ENCODE measurements at regions not wholly inside any gene's neighbourhood (a gene's known extent, or its start where the extent isn't known, plus 50 kb on each side); places are given as distances from the start of the nearest gene placed in this dataset.

- no peak for DNase-seq
- ATAC-seq: no peak
- intact Hi-C loops (cut with DNase I, micrococcal nuclease): no loop called here
- Histone ChIP-seq H3K4me1 (ENCODE audit: low read depth) (no peaks in the 10 kb centered on the region), H3K4me3 (no peak overlapping the region), H3K9me3 (no peaks in the 10 kb centered on the region), H3K36me3 (ENCODE audit: low read depth) (no peaks in the 10 kb centered on the region)
- TF ChIP-seq, protein P1, sequence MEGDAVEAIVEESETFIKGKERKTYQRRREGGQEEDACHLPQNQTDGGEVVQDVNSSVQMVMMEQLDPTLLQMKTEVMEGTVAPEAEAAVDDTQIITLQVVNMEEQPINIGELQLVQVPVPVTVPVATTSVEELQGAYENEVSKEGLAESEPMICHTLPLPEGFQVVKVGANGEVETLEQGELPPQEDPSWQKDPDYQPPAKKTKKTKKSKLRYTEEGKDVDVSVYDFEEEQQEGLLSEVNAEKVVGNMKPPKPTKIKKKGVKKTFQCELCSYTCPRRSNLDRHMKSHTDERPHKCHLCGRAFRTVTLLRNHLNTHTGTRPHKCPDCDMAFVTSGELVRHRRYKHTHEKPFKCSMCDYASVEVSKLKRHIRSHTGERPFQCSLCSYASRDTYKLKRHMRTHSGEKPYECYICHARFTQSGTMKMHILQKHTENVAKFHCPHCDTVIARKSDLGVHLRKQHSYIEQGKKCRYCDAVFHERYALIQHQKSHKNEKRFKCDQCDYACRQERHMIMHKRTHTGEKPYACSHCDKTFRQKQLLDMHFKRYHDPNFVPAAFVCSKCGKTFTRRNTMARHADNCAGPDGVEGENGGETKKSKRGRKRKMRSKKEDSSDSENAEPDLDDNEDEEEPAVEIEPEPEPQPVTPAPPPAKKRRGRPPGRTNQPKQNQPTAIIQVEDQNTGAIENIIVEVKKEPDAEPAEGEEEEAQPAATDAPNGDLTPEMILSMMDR (IDR thresholded peaks at IDR 0.05): no peak
Measured at GRCh38 chr2:186103276-186103675, 364.7 kb downstream of the FSIP2 start.

GRCh38 chr2:186105016-186105724 lies 366.6 kb downstream of the FSIP2 start:
- DNase-seq: no peak
- ATAC-seq: no peak
- Histone ChIP-seq H3K4me3 (no peak overlapping the region), H3K9me3 (no peaks in the 10 kb centered on the region), H3K4me1 (ENCODE audit: low read depth) (no peaks in the 10 kb centered on the region), H3K36me3 (ENCODE audit: low read depth) (no peaks in the 10 kb centered on the region)
- TF ChIP-seq, protein P1 (IDR thresholded peaks at IDR 0.05): no peak
- intact Hi-C loops (cut with DNase I, micrococcal nuclease): no loop called here

DNA sequence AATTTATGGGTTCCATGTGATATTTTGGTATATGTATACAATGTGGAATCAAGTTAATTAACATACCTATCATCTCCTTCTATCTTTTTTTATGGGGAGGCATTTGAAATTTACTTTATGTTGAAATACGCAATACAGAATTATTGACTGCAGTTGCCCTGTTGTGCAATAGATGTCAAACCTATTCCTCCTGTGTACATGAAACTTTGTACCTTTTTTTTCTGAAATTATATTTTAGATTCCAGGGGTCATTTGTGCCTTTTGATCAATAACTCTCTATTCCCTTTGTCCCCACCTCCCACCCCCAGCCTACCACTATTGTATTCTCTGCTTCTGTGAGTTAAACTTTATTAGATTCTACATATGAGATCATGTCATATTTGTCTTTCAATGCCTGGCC lies 369.9 kb downstream of the FSIP2 start:
- DNase-seq (no peak), ATAC-seq (no peak)
- intact Hi-C loops (cut with DNase I, micrococcal nuclease): no loop called here
- Histone ChIP-seq H3K36me3 (ENCODE audit: low read depth) (no peaks in the 10 kb centered on the region), H3K9me3 (no peaks in the 10 kb centered on the region), H3K4me1 (ENCODE audit: low read depth) (no peaks in the 10 kb centered on the region), H3K4me3 (no peak overlapping the region)
- TF ChIP-seq, protein P1 (IDR thresholded peaks at IDR 0.05): no peak

DNA sequence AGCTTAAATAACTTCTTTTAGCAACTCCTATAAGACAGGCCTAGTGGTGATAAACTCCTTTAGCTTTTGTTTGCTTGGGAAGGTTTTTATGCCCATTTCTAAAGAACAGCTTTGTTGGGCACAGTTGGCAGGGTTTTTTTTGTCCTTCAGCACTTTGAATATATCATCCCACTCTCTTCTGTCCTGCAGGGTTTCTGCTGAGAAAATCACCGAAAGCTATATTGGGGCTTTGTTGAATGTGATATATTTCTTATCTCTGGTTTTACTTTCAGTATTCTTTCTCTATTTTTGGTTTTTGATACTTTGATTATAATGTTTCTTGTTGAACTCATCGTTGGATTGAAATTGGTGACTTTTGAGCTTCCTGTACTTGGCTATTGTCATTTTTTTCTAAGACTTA lies 372.8 kb upstream of the ZC3H15 start:
- H3K4me1 ChIP-seq (ENCODE audit: low read depth): no peaks in the 10 kb centered on the region
- ATAC-seq: no peak
- intact Hi-C loops (cut with DNase I, micrococcal nuclease): no loop called here
- TF ChIP-seq, protein P1 (IDR thresholded peaks at IDR 0.05): no peak
- DNase-seq: no peak
- no peaks in the 10 kb centered on the region for H3K9me3 ChIP-seq
- H3K4me3 ChIP-seq: no peak overlapping the region
- H3K36me3 ChIP-seq (ENCODE audit: low read depth): no peaks in the 10 kb centered on the region

DNA sequence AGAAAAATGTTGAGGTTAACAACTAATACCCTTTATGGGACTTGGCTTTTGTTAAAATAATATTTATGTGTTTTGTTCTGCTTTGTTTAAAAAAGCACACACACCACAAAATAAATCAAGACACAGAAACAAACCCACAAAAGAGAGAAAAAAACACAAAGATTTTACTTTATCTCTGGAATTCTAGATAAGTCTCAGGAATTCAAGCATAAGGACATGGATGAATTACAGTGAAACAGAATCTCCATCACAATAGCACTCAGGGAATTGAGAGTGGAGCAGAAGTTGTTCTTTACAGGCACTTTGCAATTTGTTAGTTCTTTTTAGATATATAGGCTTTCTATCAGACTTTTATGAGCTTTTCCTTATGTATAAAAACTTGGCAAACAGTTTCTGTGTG lies 360.9 kb upstream of the ZC3H15 start:
- TF ChIP-seq, protein P1 (IDR thresholded peaks at IDR 0.05): no peak
- no peaks in the 10 kb centered on the region for H3K4me1 ChIP-seq (ENCODE audit: low read depth)
- H3K36me3 ChIP-seq (ENCODE audit: low read depth): no peaks in the 10 kb centered on the region
- no peak for ATAC-seq
- no peak for DNase-seq
- H3K4me3 ChIP-seq: no peak overlapping the region
- no peaks in the 10 kb centered on the region for H3K9me3 ChIP-seq
- intact Hi-C loops (cut with DNase I, micrococcal nuclease): no loop called here

DNA sequence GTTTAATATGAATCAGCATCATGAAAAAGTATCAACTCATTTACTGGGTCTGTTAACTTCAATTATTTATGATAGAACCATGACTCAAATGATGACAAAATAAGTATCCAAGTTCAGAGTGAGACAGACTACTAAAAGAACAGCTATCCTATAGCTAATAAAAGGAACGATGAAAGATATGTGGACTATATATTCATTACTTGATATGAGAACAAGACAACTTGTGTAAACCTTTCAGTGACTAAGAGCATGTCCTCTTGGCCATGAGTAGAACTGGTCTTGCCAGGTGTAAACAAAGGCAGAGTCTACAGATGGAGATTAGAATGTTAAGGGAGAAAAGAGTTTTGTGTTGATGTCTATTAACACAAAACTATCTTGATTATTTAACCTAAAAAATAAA lies 360.4 kb upstream of the ZC3H15 start:
- intact Hi-C loops (cut with DNase I, micrococcal nuclease): no loop called here
- Histone ChIP-seq H3K36me3 (ENCODE audit: low read depth) (no peaks in the 10 kb centered on the region), H3K4me1 (ENCODE audit: low read depth) (no peaks in the 10 kb centered on the region), H3K4me3 (no peak overlapping the region), H3K9me3 (no peaks in the 10 kb centered on the region)
- TF ChIP-seq, protein P1 (IDR thresholded peaks at IDR 0.05): no peak
- ATAC-seq (no peak), DNase-seq (no peak)
